HL-60 (cell line): ENCODE measurements at regions not wholly inside any gene's neighbourhood (a gene's known extent, or its start where the extent isn't known, plus 50 kb on each side); places are given as distances from the start of the nearest gene placed in this dataset.

Experiments used
- DNase-seq, 2 experiments: peaks; one replicate each; pipeline ENCODE4 v3.0.0-alpha.2; 2010 to 2020; ENCODE audit warnings: low read depth in 1 of 2, low spot score in 1 of 2
- H3K27ac ChIP-seq: fragments of 250-450 bp; sonication (Bioruptor Pico); replicated peaks from 2 replicates; pipeline ENCODE4 v1.5.1; 2020; ENCODE audit warnings: mild to moderate bottlenecking, moderate library complexity
- H3K27me3 ChIP-seq: fragments of 250-450 bp; sonication (Bioruptor Pico); 2 replicates; pipeline ENCODE4 v1.5.1; 2021; ENCODE audit warnings: mild to moderate bottlenecking, moderate library complexity; ENCODE audit not compliant: insufficient read depth, poor library complexity, severe bottlenecking
- H3K4me3 ChIP-seq: replicated peaks from 2 replicates; pipeline ENCODE4 v1.5.1; 2011; ENCODE audit warnings: mild to moderate bottlenecking, control low read depth, low read length; ENCODE audit not compliant: insufficient read depth
- GABPA ChIP-seq: IDR thresholded peaks from 2 replicates; pipeline ENCODE4 v1.6.1; 2012; ENCODE audit warnings: low read depth
- POLR2AphosphoS5 ChIP-seq: IDR thresholded peaks from 2 replicates; pipeline ENCODE4 v1.6.1; 2012; ENCODE audit warnings: low read depth
- SPI1 ChIP-seq: IDR thresholded peaks from 2 replicates; pipeline ENCODE4 v1.6.1; 2012; ENCODE audit warnings: low read depth, mild to moderate bottlenecking, borderline replicate concordance
- TF ChIP-seq, protein P1 (sequence below): IDR thresholded peaks from 2 replicates; pipeline ENCODE4 v1.6.1; 2012; ENCODE audit warnings: low read depth; ENCODE audit not compliant: insufficient replicate concordance
- TF ChIP-seq, protein P2 (sequence below): IDR thresholded peaks from one replicate; pipeline ENCODE4 v1.5.1; 2011; ENCODE audit warnings: low read length, control low read depth, inconsistent platforms; ENCODE audit not compliant: insufficient read depth

DNA sequence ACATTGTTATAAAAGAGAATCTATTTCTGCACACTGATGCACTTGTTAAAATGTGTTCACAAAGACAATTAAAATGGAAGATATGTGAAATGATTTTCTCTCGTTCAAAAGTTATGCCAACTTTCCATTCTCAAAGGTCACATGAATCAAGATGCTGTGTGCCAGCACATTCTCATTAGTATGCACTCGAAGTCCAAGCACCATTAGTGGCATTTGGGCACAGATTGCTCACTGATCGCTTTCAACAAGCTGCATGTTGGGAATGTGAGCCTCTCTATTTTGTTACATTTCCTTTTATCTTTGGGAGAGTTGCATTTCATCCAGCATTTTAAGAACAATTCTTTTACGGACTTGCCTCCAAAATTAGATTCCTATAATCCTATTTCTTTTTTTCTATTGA, 398.9 kb downstream of the FBXO15 start:
- no peak for DNase-seq
- Histone ChIP-seq H3K27me3 (no peaks in the 10 kb centered on the region), H3K4me3 (no peak overlapping the region), H3K27ac (no peak overlapping the region)
- TF ChIP-seq GABPA (no peak), SPI1 (no peak), POLR2AphosphoS5 (no peak)
- TF ChIP-seq, protein P1, sequence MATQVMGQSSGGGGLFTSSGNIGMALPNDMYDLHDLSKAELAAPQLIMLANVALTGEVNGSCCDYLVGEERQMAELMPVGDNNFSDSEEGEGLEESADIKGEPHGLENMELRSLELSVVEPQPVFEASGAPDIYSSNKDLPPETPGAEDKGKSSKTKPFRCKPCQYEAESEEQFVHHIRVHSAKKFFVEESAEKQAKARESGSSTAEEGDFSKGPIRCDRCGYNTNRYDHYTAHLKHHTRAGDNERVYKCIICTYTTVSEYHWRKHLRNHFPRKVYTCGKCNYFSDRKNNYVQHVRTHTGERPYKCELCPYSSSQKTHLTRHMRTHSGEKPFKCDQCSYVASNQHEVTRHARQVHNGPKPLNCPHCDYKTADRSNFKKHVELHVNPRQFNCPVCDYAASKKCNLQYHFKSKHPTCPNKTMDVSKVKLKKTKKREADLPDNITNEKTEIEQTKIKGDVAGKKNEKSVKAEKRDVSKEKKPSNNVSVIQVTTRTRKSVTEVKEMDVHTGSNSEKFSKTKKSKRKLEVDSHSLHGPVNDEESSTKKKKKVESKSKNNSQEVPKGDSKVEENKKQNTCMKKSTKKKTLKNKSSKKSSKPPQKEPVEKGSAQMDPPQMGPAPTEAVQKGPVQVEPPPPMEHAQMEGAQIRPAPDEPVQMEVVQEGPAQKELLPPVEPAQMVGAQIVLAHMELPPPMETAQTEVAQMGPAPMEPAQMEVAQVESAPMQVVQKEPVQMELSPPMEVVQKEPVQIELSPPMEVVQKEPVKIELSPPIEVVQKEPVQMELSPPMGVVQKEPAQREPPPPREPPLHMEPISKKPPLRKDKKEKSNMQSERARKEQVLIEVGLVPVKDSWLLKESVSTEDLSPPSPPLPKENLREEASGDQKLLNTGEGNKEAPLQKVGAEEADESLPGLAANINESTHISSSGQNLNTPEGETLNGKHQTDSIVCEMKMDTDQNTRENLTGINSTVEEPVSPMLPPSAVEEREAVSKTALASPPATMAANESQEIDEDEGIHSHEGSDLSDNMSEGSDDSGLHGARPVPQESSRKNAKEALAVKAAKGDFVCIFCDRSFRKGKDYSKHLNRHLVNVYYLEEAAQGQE, result no peak
- TF ChIP-seq, protein P2, sequence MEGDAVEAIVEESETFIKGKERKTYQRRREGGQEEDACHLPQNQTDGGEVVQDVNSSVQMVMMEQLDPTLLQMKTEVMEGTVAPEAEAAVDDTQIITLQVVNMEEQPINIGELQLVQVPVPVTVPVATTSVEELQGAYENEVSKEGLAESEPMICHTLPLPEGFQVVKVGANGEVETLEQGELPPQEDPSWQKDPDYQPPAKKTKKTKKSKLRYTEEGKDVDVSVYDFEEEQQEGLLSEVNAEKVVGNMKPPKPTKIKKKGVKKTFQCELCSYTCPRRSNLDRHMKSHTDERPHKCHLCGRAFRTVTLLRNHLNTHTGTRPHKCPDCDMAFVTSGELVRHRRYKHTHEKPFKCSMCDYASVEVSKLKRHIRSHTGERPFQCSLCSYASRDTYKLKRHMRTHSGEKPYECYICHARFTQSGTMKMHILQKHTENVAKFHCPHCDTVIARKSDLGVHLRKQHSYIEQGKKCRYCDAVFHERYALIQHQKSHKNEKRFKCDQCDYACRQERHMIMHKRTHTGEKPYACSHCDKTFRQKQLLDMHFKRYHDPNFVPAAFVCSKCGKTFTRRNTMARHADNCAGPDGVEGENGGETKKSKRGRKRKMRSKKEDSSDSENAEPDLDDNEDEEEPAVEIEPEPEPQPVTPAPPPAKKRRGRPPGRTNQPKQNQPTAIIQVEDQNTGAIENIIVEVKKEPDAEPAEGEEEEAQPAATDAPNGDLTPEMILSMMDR, result no peak

DNA sequence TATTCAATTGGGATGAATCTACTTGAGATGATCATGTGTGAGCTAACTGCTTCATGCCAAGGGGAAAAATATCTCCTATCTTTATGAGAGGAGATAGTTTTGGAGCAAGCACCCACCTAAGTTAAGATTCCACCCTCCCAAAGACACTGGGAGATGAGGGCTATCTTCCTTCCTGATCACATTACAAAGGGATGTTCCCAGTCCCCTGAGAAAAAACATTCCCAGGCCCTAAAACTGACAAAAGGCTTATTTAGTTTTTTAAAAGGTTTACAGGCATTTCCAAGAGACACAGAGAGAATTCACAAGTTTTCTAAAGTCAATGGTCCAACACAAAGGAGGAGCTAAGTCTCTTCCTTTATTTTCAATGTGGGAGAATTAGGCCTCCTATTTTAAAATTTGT, 401.5 kb downstream of the FBXO15 start:
- H3K27me3 ChIP-seq, result no peaks in the 10 kb centered on the region
- DNase-seq, result no peak
- no peak overlapping the region for H3K27ac ChIP-seq
- TF ChIP-seq GABPA (no peak), POLR2AphosphoS5 (no peak)
- TF ChIP-seq, protein P1, result no peak
- TF ChIP-seq, protein P2, result no peak
- H3K4me3 ChIP-seq, result no peak overlapping the region

DNA sequence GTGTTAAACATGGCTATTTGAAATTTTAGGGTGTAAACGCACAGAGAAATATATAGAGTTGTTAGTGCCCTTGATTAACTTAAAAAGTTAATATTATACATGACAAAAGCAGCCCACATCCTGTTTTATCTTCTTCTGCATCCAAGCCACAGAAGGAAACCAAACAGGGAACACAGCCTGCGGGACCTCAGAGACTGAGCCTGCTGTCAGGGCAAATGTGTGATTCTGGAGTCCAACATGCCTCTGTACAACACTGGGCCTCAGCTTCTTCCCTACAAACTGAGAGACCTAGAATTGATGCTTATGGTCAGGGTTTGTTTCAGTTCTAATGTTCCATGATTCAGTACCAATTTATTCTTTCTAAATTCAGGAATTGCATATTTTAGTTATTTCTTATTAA, 404.7 kb downstream of the FBXO15 start:
- Histone ChIP-seq H3K27me3 (no peaks in the 10 kb centered on the region), H3K27ac (no peak overlapping the region), H3K4me3 (no peak overlapping the region)
- TF ChIP-seq, protein P1, result no peak
- TF ChIP-seq, protein P2, result no peak
- no peak for TF ChIP-seq SPI1
- TF ChIP-seq POLR2AphosphoS5, result no peak
- TF ChIP-seq GABPA, result no peak
- no peak for DNase-seq
